ENCODE measurements at regions not wholly inside any gene's neighbourhood (a gene's known extent, or its start where the extent isn't known, plus 50 kb on each side); places are given as distances from the start of the nearest gene placed in this dataset.

- POLR2A ChIA-PET: no interaction called here
These were observed 130.3 kb upstream of the MSX1 start for GRCh38 chr4:4729206-4729605.

GRCh38 chr4:4727536-4727935, 131.9 kb upstream of the MSX1 start:
- in situ Hi-C loops (cut with MboI): no loop called here
- ChIA-PET CTCF (no interaction called here), SMC1A (ENCODE audit: uncharacterized antibody, unreplicated experiment) (no interaction called here), POLR2A (no interaction called here), RAD21 (ENCODE audit: unreplicated experiment) (no interaction called here)
- Histone ChIP-seq H3K9me3 (replicated peaks; ENCODE audit: control insufficient read depth, insufficient read depth, low read length) (peaks cover 6% of the 10 kb centered on the region; the same call in 1 of the 3 replicates), H3K79me2 (ENCODE audit: control insufficient read depth, insufficient read depth, low read length) (no peaks in the 10 kb centered on the region), H3K4me2 (ENCODE audit: control insufficient read depth, insufficient read depth) (no peak overlapping the region), H3K4me1 (ENCODE audit: control insufficient read depth, insufficient read depth, low read length) (no peaks in the 10 kb centered on the region), H4K20me1 (ENCODE audit: control insufficient read depth, insufficient read depth) (no peaks in the 10 kb centered on the region), H3K9ac (ENCODE audit: control insufficient read depth, insufficient read depth, low read length) (no peak overlapping the region), H3K27ac (ENCODE audit: control insufficient read depth, insufficient read depth) (no peak overlapping the region), H3K27me3 (replicated peaks in 1 of 2; ENCODE audit: control insufficient read depth in 2 of 2, insufficient read depth in 2 of 2, low read length in 1 of 2) (no peaks in the 10 kb centered on the region), H3K4me3 (no peak overlapping the region), H3K36me3 (ENCODE audit: control insufficient read depth in 2 of 2, insufficient read depth in 2 of 2, low read length in 1 of 2) (no peaks in the 10 kb centered on the region), H2AFZ (ENCODE audit: control insufficient read depth, low read depth, low read length) (no peak overlapping the region)
- ATAC-seq: no peak
- intact Hi-C loops (cut with micrococcal nuclease; ENCODE audit: unreplicated experiment): no loop called here
- DNase-seq (ENCODE audit: low read depth, low spot score): no peak
- FAIRE-seq: no peak
- 4% methylated on average over 1 of the region's 1 CpG for WGBS (ENCODE audit: insufficient coverage, insufficient replicate concordance, low lambda C conversion rate, missing lambda C conversion rate)
- no TSS peak for BruUV-seq (replicated peaks)
- TF ChIP-seq SIN3A (IDR thresholded peaks at IDR 0.05; ENCODE audit: low read depth, low read length): no peak
- TF ChIP-seq JUND (IDR thresholded peaks at IDR 0.05; ENCODE audit: low read depth, low read length): no peak
- TF ChIP-seq ZNF622 (IDR thresholded peaks at IDR 0.05): no peak
- no peak for TF ChIP-seq NFYB (IDR thresholded peaks at IDR 0.05; ENCODE audit: insufficient read depth, low read depth, low read length)
- no peak for TF ChIP-seq TBL1XR1 (IDR thresholded peaks at IDR 0.05; ENCODE audit: low read depth, low read length)
- no peak for TF ChIP-seq MEF2B (IDR thresholded peaks at IDR 0.05; ENCODE audit: partially characterized antibody, poor library complexity, severe bottlenecking)
- no peak for TF ChIP-seq ESRRA (IDR thresholded peaks at IDR 0.05; ENCODE audit: low read length)

More at GRCh38 chr4:4729206-4729605, 130.3 kb upstream of the MSX1 start:
- in situ Hi-C loops (cut with MboI): no loop called here
- H3K36me3 ChIP-seq (ENCODE audit: control insufficient read depth in 2 of 2, insufficient read depth in 2 of 2, low read length in 1 of 2): no peaks in the 10 kb centered on the region
- H4K20me1 ChIP-seq (ENCODE audit: control insufficient read depth, insufficient read depth): no peaks in the 10 kb centered on the region
- H3K9me3 ChIP-seq (replicated peaks; ENCODE audit: control insufficient read depth, insufficient read depth, low read length): peaks cover 6% of the 10 kb centered on the region; the same call in 1 of the 3 replicates
- ATAC-seq (no peak), FAIRE-seq (no peak), DNase-seq (ENCODE audit: low read depth, low spot score) (no peak)
- ChIA-PET RAD21 (ENCODE audit: unreplicated experiment) (no interaction called here), SMC1A (ENCODE audit: uncharacterized antibody, unreplicated experiment) (no interaction called here), CTCF (no interaction called here)
- no peak overlapping the region for H3K27ac ChIP-seq (ENCODE audit: control insufficient read depth, insufficient read depth)
- H3K9ac ChIP-seq (ENCODE audit: control insufficient read depth, insufficient read depth, low read length): no peak overlapping the region
- WGBS (ENCODE audit: insufficient coverage, insufficient replicate concordance, low lambda C conversion rate, missing lambda C conversion rate): 82% methylated on average over 7 of the region's 7 CpGs
- no peaks in the 10 kb centered on the region for H3K79me2 ChIP-seq (ENCODE audit: control insufficient read depth, insufficient read depth, low read length)
- H3K4me2 ChIP-seq (ENCODE audit: control insufficient read depth, insufficient read depth): no peak overlapping the region
- H3K27me3 ChIP-seq (replicated peaks in 1 of 2; ENCODE audit: control insufficient read depth in 2 of 2, insufficient read depth in 2 of 2, low read length in 1 of 2): no peaks in the 10 kb centered on the region
- TF ChIP-seq LARP7 (IDR thresholded peaks at IDR 0.05): no peak
- no peak for TF ChIP-seq IRF3 (IDR thresholded peaks at IDR 0.05)
- TF ChIP-seq EP300 (IDR thresholded peaks at IDR 0.05; ENCODE audit: borderline replicate concordance in 1 of 2, control insufficient read depth in 1 of 2, low read depth in 2 of 2, low read length in 2 of 2): no peak
- TF ChIP-seq ZZZ3 (IDR thresholded peaks at IDR 0.05; ENCODE audit: control insufficient read depth, insufficient read length, low read depth): no peak
- no peak for TF ChIP-seq SRF (IDR thresholded peaks at IDR 0.05; ENCODE audit: low read depth in 2 of 2, low read length in 2 of 2)
- TF ChIP-seq JUNB (IDR thresholded peaks at IDR 0.05): no peak
- no peak for TF ChIP-seq PAX5 (IDR thresholded peaks at IDR 0.05; ENCODE audit: borderline replicate concordance, low read depth, low read length)
- no peak for TF ChIP-seq SIX5 (IDR thresholded peaks at IDR 0.05; ENCODE audit: low read depth, low read length, severe bottlenecking)
- TF ChIP-seq KDM1A (IDR thresholded peaks at IDR 0.05; ENCODE audit: borderline replicate concordance): no peak
- H2AFZ ChIP-seq (ENCODE audit: control insufficient read depth, low read depth, low read length): no peak overlapping the region
- no TSS peak for BruUV-seq (replicated peaks)
- no peak overlapping the region for H3K4me3 ChIP-seq
- no peaks in the 10 kb centered on the region for H3K4me1 ChIP-seq (ENCODE audit: control insufficient read depth, insufficient read depth, low read length)
- intact Hi-C loops (cut with micrococcal nuclease; ENCODE audit: unreplicated experiment): no loop called here

Data from GM12878 (cell line).